CD4-positive, alpha-beta T cell treated with Interleukin-17A for 4 hours (primary cell): ENCODE measurements at regions not wholly inside any gene's neighbourhood (a gene's known extent, or its start where the extent isn't known, plus 50 kb on each side); places are given as distances from the start of the nearest gene placed in this dataset.

Source experiments
- DNase-seq: peaks from one replicate; pipeline ENCODE4 v3.0.0-alpha.2; 2020; ENCODE audit warnings: mixed read lengths

DNA sequence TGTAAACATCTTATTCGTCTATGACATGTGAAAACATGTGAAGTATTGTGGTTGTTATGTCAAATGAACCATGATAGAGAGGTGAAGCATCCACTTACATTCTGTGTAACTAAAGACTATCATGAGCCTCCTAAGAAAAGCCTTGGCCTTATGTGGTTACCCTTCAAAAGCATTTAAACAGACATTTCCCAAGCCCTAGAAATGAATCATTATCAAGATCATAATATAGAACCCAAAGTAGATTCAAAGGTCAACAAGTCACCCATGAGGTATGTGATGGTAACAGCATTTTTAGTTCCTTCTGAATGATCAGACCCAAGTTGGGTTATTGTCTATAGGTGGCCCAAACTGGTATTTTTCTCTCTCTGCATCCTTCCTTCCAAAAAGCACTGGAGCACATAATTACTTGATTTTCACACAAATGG lies 408.0 kb downstream of the TBL1XR1 start:
- no peak for DNase-seq

DNA sequence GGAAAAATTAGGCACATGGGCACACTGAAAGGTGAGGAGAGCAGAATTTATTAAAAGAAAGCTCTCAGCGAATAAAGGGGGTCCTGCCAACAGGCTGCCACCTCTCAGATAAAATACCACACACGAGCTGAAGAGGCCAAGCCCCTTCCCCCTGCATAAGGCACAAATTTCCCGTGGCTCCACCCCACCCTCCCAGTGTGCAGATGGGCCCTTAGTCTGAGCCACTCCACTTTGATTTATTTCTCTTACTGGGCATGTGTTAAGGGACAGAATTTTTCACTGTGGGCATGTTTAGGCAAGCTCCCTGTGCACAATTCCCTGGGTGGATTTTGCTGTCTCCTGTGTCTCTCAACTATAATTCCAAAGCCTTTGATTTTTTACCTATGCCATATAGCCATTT lies 409.8 kb downstream of the TBL1XR1 start:
- DNase-seq, result no peak

DNA sequence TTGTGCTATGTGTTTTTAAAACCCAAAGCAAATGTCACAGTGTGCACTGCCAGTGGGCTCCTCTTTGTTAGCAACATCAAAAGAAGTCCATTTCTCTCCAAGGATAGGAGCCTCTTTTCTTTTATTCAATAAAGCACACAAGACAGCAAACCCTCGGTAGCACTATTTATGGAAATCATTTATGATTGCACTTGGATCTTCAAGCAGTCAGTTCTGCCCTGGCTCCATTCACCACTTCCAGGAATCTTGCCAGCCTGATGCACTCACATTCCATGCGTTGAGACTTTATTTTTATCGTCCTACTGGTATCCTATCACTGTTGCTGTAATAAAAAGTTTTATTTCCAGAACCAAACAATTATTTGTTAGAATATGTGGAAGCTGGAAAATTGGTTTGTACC lies 412.1 kb downstream of the TBL1XR1 start:
- DNase-seq, result no peak

DNA sequence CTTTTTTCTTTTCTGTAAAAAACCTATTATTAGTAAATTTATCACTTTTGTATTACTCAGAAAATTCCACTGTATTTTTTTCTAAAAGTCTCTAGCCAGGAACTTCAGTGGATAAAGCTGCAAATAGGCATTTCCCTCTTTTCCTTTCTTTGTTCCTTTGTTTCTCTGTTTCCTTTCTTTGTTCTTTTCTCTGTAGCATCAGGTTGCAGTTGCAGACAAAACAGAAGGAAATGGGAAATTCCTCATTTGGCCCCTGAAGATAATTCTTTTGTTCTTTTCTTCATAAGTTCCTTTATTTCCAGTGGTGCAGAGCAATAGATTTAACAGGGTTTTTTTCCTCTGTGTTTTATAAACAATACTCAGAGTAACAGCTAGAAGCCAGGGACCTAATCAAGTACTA lies 416.5 kb downstream of the TBL1XR1 start:
- DNase-seq, result no peak

DNA sequence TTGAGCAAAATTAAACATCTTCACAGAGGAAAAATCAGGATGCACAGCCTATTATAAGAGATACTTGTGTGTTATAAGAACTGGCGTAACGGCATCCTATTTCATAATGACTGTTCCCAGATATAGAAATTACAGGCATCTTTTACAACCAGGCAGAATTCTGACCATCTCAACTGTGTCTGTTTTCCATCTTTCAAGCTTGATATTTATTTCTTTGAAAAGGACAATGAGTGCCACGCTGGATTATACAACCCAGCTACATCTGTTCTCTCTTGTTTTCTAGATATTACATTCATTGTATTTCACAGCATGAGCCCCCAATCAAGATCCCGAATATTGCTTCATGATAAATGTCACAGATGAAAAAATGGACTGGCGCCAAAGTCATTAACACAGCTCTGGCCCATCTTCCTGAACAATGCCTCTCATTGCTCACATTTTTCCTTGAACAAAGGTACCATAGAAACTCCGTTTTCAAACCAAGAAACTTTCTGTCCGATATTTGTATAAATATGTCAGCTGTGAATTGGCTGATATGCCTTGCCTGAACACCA lies 420.6 kb downstream of the TBL1XR1 start:
- DNase-seq, result no peak

DNA sequence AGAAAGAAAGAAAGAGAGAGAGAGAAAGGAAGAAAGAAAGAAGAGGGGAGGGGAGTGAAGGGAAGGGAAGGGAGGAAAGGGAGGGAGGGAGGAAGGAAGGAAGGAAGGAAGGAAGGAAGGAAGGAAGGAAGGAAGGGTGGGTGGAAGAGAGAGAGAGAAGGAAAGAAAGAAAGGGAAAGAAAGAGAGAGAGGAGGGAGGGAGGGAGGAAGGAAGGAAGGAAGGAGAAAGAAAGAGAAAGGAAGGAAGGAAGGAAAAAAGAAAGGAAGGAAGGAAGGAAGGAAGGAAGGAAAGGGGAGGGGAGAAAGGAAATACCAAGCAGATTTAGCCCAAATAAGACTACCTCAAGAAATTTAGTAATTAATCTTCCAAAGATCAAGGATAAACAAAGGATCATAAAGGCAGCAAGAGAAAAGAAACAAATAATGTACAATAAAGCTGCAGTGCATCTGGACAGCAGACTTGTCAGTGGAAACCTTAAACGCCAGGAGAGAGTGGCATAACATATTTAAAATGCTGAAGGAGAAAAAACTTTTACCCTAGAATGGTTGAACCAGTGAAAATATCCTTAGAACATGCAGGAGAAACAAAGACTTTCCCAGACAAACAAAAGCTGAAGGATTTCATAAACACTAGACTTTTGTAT lies 427.6 kb downstream of the TBL1XR1 start:
- DNase-seq, result no peak

DNA sequence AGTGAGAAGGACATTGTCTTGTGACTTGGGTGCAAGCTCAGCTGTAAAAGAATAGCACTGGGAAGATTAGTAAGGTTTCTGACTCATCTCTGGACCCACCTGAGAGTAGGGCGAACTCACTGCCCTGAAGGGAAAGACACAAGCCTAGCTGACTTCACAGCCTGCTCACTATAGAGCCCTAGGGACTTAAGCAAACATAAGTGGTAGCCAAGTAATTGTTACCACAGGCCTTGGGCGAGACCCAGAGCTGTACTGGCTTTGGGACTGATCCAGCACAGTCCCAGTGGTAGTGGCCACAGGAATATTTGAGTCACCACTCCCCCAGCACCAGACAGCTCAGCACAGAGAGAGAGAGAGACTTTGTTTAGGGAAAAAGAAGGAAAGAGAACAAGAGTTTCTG lies 429.9 kb downstream of the TBL1XR1 start:
- no peak for DNase-seq

DNA sequence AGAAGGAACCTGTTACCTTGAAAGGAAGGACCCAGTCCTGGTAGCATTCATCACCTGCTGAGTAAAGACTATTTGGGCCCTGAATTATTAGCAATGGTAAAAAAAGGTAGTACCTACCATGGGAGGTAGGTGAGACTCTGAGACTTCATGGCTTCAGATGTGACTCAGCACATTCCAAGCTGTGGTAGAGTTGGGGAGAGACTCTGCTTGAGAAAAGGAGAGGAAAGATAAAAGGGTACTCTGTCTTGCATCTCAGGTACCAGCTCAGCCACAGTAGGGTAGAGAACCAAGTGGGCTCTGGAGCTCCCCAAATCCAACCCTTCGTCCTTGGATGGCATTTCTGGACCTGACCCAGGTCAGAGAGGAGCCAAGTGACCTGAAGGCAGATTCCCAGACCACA lies 430.4 kb downstream of the TBL1XR1 start:
- DNase-seq, result no peak

DNA sequence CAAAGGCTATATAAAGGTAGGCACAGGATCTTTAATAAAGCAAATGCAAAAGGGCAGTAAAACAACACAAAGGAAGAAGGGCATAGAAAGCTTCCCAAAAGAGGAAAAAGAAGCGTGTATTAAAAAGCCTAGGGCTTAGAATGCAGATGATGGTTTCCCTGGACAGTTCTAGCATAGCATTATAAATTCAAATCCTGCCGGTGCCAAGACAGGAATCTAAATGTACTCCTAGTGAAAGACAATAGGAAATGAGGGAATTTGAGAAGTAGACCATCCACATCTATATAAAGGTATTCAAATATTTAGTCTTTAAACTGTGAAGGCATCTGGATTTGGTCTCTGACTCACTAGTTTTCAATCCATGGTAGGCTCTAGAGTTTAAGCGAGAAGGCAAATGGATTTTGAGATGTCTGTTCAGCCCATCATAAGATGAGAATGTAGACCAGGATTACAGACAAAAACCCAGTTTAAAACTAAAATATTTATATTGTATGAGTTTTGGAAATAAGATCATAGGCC lies 431.8 kb downstream of the TBL1XR1 start:
- DNase-seq, result no peak

DNA sequence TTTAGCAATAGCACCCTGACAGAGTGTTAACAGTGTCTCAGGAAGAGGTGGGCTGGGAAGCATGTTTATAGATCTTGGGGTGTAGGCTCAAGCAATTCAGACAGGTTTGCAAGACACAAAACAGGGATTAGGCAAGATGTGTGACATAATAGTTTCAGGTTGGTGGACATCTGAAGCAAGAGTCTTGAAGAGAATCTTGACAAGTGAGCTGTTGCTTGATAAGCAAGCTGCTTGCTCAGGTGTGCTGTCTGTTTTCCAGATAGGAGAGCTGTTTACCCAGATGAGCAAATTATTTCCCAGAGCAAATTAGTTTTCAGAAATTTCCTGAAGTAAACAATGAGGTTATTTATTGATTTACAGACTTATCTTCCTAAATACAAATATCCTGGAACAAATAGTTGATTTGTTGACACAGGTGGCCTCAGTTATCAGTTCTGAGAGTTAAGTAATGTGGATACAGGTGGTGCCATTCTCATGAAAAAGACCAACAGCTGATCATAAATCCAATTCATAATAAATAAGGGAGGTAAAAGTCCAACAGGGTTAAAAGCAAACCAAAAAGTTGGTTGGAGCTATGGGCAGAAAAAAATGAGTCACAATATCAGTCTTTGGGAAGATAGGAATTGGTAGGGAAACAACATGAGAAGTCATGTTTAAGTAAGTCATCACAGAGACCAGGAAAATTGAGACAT lies 437.3 kb downstream of the TBL1XR1 start:
- DNase-seq, result no peak

DNA sequence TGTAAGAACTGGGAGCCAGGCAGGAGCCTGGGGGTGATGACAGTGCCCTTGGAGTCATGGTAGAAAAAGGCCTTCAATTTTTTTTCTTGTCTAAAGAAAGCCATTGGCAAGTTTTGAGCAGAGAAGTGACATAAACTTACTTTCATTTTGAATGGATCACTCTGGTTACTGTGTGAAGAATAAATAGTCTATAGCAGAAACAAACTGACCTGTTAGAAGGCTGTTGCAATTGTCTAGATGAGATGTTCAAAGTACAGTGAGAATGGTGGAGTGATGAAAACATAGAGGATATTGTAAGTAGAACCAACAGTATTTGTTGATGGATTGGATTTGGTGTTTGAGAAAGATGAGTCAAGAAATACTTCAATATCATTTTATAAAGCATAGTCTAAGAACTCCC lies 439.9 kb downstream of the TBL1XR1 start:
- no peak for DNase-seq

DNA sequence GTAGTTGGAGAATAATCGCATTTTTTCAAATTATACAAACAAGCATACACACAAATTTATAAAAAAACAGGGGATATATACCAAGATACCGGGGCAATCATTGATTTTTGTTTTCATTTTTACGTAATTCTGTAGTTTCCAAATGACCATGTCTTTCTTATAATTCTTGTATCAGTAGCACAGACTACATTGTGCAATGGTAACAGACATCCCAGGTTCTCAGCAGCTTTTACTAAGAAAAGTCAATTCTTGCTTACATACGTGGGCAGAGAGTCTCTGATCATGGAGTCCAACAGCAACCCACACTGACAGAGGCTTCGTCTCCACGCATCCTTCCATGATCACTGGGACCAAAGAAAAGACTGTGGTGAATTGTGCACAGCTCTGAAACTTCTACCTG lies 441.3 kb downstream of the TBL1XR1 start:
- DNase-seq, result no peak

DNA sequence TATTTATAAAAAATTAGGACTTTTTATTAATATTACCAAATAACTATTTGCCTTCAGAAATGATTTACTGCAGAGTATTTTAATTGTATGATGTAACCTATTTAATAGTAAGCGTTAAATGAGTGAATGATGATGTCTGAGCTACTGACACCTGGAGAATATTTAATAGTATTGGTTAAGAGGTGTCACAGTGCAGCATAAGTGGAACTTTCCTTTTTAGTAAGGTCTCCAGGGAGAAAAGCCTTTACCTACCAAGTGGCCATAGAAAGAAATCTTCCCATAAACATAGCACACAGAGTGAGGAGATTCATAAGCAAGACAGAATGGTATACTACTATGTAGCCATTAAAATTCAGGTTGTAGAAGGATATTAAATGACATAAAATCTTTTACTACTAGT lies 441.7 kb downstream of the TBL1XR1 start:
- no peak for DNase-seq

DNA sequence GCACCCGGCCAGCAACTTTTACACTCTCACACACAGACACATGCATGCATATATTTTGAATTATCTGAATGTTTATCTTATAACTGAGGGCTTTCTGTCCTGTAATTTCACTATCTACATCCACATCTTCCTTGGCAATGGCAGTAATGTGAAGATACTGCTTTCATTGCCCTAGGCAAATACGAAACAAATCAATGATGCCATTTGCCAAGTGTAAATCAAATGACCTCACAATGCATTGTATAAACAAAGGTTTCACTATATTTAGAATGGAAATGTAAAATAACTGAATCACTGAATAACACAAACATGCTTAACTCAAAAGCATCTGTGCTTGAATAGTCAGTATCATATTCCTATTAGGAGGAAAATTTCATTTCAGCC lies 455.6 kb downstream of the TBL1XR1 start:
- DNase-seq, result no peak

DNA sequence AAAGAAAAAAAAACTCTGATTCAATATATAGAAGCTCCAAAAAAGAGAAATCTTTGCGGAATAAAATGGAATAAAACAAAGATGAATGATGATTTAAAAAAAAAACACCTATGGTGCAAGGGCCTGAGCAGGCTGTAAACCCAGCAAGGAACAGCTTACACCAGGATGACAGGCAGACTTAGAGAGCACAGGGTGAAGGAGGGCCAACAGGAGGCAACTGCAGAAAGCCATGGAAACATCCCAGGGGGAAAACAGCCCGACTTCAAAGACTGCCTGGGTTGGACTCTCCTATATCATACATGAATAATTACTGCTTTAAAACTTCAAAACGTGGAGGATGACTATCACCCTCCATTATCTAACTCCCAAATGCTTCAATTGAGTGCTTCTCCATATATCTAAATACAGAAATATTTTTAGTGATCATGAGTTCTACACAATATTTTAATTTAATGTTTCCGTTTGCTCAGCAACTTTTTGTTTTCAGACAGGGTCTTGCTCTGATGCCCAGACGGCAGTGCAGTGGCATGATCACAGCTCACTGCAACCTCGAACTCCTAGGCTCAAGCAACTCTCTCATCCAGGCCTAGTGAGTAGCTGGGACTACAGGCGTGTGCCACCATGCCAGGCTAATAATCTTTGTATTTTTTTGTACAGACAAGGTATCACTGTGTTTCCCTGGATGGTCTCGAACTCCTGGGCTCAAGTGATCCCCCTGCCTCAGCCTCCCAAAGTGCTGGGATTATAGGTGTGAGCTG lies 456.2 kb downstream of the TBL1XR1 start:
- no peak for DNase-seq

DNA sequence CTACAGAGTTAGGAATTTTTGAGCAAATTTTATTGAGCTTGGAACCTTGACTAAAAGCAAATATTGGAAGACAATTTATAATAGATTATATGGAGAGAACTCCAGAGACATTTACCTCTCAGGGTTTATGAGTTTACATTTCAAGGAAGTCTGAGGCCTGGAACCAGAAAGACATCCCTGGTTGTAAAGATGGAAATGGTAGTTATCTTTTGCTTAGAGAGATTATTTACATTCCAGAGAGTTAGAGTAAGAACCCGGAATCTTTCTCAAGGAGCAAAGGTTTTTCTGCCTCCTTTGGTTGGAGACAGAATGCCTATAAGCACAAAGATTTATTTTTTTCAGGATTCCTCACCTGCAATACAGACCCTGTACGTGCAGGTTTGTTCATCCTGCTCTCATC lies 458.1 kb downstream of the TBL1XR1 start:
- no peak for DNase-seq

DNA sequence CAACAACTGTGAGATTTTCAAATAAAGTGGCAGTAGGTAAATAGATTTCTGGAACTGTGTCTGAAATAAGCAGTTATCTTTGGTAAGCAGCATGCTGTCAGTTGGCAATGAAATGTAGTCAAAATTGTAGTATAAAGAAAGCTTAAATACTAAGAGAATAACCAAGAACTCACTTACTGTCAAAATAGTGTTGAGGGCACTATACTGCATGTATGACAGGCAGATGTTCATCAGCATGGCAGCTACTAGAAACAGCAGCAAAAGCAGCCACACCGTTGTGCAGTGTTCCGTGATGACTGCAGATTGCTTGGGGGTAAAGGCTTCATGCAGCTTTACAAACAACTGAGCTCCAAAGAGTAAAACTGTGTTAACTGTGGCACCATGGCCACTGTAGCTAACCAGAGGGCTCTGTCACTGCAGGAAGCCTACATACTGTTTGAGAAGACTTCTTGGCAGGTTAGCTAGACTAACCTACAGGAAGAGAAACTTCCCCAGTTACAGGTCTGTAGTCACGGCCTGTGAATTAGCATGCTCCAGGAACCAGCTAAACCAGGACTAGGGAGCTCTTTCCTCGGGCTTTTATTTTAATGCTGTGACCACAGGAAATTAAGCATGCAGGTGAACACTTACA lies 459.7 kb downstream of the TBL1XR1 start:
- DNase-seq, result no peak

DNA sequence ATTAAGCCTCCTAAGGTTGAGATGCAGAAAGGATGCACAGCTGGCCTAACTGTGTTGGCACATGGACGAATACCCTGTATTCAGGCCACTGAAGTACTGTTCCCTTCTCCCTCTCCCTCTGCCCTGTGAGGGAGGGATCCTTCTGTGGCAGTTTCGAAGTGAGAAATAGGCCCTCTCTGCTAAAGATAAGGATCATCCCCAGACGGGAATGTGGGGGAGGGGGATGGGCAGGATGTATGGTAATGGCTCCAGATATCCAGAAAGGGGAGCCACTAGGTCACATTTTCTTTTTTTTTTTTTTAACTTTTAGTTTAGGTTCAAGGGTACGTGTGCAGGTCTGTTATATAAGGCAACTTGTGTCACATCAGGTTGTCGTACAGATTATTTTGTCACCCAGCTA lies 463.1 kb downstream of the TBL1XR1 start:
- DNase-seq, result no peak

DNA sequence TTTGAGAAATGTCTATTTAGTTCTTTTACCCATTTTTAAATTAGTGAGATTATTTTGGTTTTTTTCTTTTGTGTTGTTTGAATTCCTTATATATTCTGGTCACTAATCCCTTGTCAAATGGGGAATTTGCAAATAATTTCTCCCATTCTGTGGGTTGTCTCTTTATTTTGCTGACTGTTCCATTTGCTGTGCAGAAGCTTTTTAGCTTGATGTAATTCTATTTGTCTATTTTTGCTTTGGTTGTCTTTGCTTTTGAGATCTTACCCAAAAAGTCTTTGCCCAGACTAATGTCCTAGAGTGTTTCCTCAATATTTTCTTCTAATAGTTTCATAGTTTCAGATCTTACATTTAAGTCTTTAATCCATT lies 472.9 kb downstream of the TBL1XR1 start:
- DNase-seq, result no peak

DNA sequence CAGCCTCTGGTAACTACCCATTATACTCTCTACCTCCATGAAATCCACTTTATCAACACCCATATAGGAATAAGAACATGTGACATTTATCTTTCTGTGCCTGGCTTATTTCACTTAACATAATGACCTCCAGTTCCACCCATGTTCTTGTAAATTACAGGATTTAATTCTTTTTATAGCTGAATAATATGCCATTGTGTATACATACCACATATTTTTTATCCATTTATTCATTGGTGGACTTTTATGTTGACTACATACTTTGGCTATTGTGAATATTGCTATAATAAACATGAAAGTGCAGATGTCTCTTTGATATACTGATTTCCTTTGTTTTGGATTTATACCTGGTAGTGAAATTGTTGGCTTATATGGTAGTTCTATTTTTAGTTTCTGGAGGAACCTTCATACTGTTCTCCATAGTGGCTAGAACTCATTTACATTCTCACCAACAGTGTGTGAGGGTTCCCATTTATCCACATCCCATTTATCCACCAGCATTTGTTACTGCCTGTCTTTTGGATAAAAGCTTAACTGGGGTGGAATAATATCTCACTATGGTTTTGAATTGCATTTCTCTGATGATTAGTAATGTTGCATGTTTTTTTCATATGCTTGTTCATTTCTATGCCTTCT lies 473.4 kb downstream of the TBL1XR1 start:
- DNase-seq, result no peak

DNA sequence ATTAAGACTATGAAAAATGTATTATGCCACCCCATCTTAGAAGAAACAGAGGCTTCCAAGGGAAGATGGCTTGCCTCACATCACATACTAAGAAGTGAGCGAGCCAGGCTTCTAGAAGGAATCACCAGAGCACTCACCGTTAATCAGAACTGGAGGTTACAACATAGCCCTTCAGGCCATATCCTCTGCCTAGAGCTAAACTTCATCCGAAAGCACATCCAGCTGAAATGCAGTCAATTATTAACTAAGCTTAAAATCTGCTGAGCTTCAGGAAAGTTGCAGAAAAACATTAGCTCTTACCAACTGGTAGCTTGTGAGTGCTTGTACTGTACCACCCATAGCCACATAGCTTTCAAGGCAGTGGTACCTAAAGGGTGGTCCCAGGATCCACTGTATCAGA lies 483.2 kb downstream of the TBL1XR1 start:
- DNase-seq, result no peak

DNA sequence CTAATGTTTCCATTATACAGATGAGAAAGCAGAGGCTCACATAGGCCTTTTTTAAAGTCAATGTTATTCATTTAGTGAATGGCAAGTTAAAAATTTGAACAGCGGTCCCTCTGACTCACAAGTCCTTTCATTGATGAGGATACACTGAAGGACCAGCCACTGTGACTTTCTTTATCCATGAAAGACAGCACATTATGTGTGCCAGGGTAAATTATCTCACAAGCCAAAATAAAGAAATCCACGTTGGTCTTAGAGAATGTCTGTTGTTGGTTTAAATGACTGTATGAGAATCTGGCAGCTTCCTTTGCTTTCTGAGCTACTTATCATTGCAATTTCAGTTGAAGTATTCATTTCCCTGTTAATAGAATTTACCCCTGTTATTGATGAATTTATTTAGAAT lies 485.1 kb downstream of the TBL1XR1 start:
- DNase-seq, result no peak

DNA sequence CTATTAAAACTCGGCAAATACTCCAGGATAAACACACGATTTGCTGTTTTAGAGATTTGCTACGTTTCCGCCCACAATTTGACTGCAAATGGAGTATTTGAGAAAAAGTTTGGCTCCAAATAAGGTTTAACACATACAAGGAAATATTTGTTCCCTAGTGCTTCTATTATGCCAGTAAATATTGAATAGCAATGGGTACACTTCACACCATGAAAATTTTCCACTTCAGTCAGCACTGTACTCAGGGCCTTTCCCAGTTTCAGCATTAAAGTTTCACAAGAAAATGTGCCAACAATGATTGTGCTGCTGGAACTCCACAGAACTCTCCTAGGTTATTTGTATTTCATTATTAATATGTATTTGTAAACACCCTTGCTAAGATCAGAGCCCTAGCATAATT lies 498.0 kb downstream of the TBL1XR1 start:
- no peak for DNase-seq
